ENCODE measurements at regions not wholly inside any gene's neighbourhood (a gene's known extent, or its start where the extent isn't known, plus 50 kb on each side); places are given as distances from the start of the nearest gene placed in this dataset.

DNA sequence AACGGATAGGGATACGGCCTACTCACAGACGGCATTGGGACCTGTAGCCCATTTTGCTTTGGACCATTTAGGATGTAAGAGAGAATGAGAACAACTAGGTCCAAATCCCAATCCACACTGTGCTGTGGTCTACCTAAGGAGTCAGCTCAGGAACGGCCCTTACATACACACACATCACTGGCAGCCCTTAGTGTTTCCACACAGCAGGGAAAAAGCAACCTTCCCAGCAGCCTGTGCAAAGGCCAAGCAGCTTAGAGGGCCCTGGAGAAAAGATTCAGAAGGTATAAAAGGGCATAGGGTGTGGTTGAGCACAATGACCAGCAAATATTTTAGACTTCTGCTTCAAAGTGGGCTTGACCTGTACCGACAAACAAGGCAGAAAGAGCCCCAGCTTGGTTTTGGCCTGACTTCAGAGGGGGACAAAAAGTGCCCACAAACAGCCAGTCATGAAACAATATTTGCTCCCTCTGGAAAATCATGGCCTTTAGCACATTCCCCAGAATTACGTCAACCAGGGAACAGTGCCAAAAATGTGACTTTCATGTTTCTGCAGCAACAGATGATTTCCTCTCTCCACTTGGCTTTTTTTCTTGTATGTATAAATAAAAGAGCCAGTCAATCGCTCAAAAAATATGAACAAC, 359.5 kb upstream of the FGF16 start:
- no peaks in the 10 kb centered on the region for H3K27me3 ChIP-seq (ENCODE audit: insufficient read depth, poor library complexity, severe bottlenecking)
- DNase-seq (ENCODE audit: low read depth in 1 of 2, low spot score in 1 of 2): no peak
- no peak overlapping the region for H3K27ac ChIP-seq (replicated peaks)
- TF ChIP-seq SPI1 (IDR thresholded peaks at IDR 0.05; ENCODE audit: borderline replicate concordance, low read depth): no peak
- TF ChIP-seq POLR2AphosphoS5 (IDR thresholded peaks at IDR 0.05; ENCODE audit: low read depth): no peak
- no peak for TF ChIP-seq GABPA (IDR thresholded peaks at IDR 0.05; ENCODE audit: low read depth)
- TF ChIP-seq, protein P1, sequence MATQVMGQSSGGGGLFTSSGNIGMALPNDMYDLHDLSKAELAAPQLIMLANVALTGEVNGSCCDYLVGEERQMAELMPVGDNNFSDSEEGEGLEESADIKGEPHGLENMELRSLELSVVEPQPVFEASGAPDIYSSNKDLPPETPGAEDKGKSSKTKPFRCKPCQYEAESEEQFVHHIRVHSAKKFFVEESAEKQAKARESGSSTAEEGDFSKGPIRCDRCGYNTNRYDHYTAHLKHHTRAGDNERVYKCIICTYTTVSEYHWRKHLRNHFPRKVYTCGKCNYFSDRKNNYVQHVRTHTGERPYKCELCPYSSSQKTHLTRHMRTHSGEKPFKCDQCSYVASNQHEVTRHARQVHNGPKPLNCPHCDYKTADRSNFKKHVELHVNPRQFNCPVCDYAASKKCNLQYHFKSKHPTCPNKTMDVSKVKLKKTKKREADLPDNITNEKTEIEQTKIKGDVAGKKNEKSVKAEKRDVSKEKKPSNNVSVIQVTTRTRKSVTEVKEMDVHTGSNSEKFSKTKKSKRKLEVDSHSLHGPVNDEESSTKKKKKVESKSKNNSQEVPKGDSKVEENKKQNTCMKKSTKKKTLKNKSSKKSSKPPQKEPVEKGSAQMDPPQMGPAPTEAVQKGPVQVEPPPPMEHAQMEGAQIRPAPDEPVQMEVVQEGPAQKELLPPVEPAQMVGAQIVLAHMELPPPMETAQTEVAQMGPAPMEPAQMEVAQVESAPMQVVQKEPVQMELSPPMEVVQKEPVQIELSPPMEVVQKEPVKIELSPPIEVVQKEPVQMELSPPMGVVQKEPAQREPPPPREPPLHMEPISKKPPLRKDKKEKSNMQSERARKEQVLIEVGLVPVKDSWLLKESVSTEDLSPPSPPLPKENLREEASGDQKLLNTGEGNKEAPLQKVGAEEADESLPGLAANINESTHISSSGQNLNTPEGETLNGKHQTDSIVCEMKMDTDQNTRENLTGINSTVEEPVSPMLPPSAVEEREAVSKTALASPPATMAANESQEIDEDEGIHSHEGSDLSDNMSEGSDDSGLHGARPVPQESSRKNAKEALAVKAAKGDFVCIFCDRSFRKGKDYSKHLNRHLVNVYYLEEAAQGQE (IDR thresholded peaks at IDR 0.05; ENCODE audit: insufficient replicate concordance, low read depth): no peak
- TF ChIP-seq, protein P2, sequence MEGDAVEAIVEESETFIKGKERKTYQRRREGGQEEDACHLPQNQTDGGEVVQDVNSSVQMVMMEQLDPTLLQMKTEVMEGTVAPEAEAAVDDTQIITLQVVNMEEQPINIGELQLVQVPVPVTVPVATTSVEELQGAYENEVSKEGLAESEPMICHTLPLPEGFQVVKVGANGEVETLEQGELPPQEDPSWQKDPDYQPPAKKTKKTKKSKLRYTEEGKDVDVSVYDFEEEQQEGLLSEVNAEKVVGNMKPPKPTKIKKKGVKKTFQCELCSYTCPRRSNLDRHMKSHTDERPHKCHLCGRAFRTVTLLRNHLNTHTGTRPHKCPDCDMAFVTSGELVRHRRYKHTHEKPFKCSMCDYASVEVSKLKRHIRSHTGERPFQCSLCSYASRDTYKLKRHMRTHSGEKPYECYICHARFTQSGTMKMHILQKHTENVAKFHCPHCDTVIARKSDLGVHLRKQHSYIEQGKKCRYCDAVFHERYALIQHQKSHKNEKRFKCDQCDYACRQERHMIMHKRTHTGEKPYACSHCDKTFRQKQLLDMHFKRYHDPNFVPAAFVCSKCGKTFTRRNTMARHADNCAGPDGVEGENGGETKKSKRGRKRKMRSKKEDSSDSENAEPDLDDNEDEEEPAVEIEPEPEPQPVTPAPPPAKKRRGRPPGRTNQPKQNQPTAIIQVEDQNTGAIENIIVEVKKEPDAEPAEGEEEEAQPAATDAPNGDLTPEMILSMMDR (IDR thresholded peaks at IDR 0.05; ENCODE audit: insufficient read depth, low read length): no peak
- H3K4me3 ChIP-seq (replicated peaks; ENCODE audit: insufficient read depth, low read length): no peak overlapping the region

DNA sequence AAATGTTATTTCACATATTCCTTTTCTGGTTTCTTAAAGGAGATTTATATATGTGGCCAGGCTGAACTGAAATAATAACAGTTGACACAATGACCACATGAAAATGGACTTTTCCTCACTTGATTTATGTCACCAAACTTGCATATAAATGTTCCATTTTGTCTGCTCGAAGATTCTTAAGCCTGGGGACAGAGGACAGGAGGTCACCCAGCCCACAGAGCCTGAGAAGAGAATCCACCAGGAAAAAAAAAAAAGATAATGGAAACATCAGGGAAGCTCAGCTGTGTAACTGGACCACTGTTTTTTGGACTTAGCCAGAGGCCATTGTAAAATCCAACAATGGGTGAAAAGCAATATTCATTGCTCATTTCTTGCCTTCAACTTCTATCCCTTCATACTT, 359.0 kb upstream of the FGF16 start:
- no peak overlapping the region for H3K27ac ChIP-seq (replicated peaks)
- DNase-seq (ENCODE audit: low read depth in 1 of 2, low spot score in 1 of 2): no peak
- H3K4me3 ChIP-seq (replicated peaks; ENCODE audit: insufficient read depth, low read length): no peak overlapping the region
- no peaks in the 10 kb centered on the region for H3K27me3 ChIP-seq (ENCODE audit: insufficient read depth, poor library complexity, severe bottlenecking)
- no peak for TF ChIP-seq POLR2AphosphoS5 (IDR thresholded peaks at IDR 0.05; ENCODE audit: low read depth)

DNA sequence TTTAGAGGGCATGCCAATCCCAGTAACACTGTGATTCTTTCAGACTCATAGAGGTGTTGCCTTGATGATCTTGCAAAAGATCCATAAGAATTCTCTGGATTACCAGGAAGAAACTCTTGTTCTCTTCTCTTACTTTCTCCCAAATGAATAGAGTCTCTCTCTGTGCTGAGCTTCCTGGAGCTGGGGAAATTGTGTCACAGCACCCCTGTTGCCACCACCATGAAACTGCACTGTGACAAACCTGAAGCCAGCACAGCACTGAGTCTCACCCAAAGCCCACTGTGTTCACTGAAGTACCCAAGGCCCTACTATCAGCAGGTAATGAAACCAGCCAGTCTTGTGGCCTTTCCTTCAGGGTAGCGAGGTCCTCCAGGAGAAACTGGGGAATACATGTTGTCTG, 332.7 kb upstream of the FGF16 start:
- Histone ChIP-seq H3K27me3 (ENCODE audit: insufficient read depth, poor library complexity, severe bottlenecking) (no peaks in the 10 kb centered on the region), H3K27ac (replicated peaks) (no peak overlapping the region), H3K4me3 (replicated peaks; ENCODE audit: insufficient read depth, low read length) (no peak overlapping the region)
- no peak for DNase-seq (ENCODE audit: low read depth in 1 of 2, low spot score in 1 of 2)
- TF ChIP-seq, protein P2 (IDR thresholded peaks at IDR 0.05; ENCODE audit: insufficient read depth, low read length): no peak
- TF ChIP-seq POLR2AphosphoS5 (IDR thresholded peaks at IDR 0.05; ENCODE audit: low read depth): no peak
- TF ChIP-seq, protein P1 (IDR thresholded peaks at IDR 0.05; ENCODE audit: insufficient replicate concordance, low read depth): no peak
- TF ChIP-seq SPI1 (IDR thresholded peaks at IDR 0.05; ENCODE audit: borderline replicate concordance, low read depth): no peak
- no peak for TF ChIP-seq GABPA (IDR thresholded peaks at IDR 0.05; ENCODE audit: low read depth)

DNA sequence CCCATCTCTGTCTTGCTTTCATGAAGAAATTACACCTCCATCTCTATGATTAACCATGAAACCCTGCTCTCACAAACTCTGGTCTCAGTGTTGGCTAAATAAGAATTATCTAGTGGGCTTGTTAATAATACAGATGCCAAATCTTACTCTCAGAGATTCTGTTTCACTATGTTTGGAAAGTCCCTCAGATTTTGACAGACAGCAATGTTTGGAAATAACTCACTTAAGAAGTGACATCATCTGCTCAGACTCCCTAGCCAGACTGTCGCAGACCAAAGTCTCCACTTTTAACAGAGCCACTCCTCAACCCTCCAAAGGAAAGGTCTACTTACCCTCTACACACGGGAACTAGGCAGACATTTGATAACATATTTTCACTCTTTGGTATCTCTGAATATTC, 328.5 kb upstream of the FGF16 start:
- TF ChIP-seq POLR2AphosphoS5 (IDR thresholded peaks at IDR 0.05; ENCODE audit: low read depth): no peak
- TF ChIP-seq, protein P2 (IDR thresholded peaks at IDR 0.05; ENCODE audit: insufficient read depth, low read length): no peak
- TF ChIP-seq, protein P1 (IDR thresholded peaks at IDR 0.05; ENCODE audit: insufficient replicate concordance, low read depth): no peak
- TF ChIP-seq SPI1 (IDR thresholded peaks at IDR 0.05; ENCODE audit: borderline replicate concordance, low read depth): no peak
- no peak for TF ChIP-seq GABPA (IDR thresholded peaks at IDR 0.05; ENCODE audit: low read depth)
- no peaks in the 10 kb centered on the region for H3K27me3 ChIP-seq (ENCODE audit: insufficient read depth, poor library complexity, severe bottlenecking)
- no peak overlapping the region for H3K27ac ChIP-seq (replicated peaks)
- DNase-seq (ENCODE audit: low read depth in 1 of 2, low spot score in 1 of 2): no peak
- no peak overlapping the region for H3K4me3 ChIP-seq (replicated peaks; ENCODE audit: insufficient read depth, low read length)
